Suprapubic skin (tissue), 4 donors: ENCODE measurements at regions not wholly inside any gene's neighbourhood (a gene's known extent, or its start where the extent isn't known, plus 50 kb on each side); places are given as distances from the start of the nearest gene placed in this dataset.

ENCODE experiments used
- EP300 ChIP-seq: sonication (generic); formaldehyde crosslinking; IDR thresholded peaks from one replicate; pipeline ENCODE4 v1.6.1; 2017; ENCODE audit warnings: antibody characterized with exemption
- POLR2A ChIP-seq, 2 donors: fragments of 450-650 bp; IDR thresholded peaks; one replicate each; pipeline ENCODE4 v1.6.1; 2017; ENCODE audit warnings: antibody characterized with exemption in 2 of 2, mild to moderate bottlenecking in 2 of 2, moderate library complexity in 2 of 2
- POLR2AphosphoS5 ChIP-seq, 3 donors: sonication (generic); formaldehyde crosslinking; IDR thresholded peaks; one replicate each; pipeline ENCODE4 v1.6.1; 2017; ENCODE audit warnings: antibody characterized with exemption in 3 of 3
- TF ChIP-seq, protein P1 (sequence below), 2 donors: fragments of 200-600 bp in 1 of 2; fragments of 450-650 bp in 1 of 2; sonication (generic) in 1 of 2; IDR thresholded peaks; one replicate each; pipeline ENCODE4 v1.5.1; 2016 to 2019; ENCODE audit warnings: antibody characterized with exemption in 2 of 2, mild to moderate bottlenecking in 1 of 2, moderate library complexity in 1 of 2

GRCh38 chrX:92231391-92231790 is 452.2 kb downstream of the PCDH11X start:
- TF ChIP-seq POLR2A (IDR thresholded peaks at IDR 0.05) (no peak), POLR2AphosphoS5 (IDR thresholded peaks at IDR 0.05) (no peak), EP300 (no peak)
- TF ChIP-seq, protein P1, sequence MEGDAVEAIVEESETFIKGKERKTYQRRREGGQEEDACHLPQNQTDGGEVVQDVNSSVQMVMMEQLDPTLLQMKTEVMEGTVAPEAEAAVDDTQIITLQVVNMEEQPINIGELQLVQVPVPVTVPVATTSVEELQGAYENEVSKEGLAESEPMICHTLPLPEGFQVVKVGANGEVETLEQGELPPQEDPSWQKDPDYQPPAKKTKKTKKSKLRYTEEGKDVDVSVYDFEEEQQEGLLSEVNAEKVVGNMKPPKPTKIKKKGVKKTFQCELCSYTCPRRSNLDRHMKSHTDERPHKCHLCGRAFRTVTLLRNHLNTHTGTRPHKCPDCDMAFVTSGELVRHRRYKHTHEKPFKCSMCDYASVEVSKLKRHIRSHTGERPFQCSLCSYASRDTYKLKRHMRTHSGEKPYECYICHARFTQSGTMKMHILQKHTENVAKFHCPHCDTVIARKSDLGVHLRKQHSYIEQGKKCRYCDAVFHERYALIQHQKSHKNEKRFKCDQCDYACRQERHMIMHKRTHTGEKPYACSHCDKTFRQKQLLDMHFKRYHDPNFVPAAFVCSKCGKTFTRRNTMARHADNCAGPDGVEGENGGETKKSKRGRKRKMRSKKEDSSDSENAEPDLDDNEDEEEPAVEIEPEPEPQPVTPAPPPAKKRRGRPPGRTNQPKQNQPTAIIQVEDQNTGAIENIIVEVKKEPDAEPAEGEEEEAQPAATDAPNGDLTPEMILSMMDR (IDR thresholded peaks at IDR 0.05) = no peak
